ENCODE measurements at regions not wholly inside any gene's neighbourhood (a gene's known extent, or its start where the extent isn't known, plus 50 kb on each side); places are given as distances from the start of the nearest gene placed in this dataset.

GRCh38 chr12:19576506-19577280 lies 137.4 kb downstream of the AEBP2 start:
- H3K9me3 ChIP-seq (ENCODE audit: insufficient read depth, low read depth, low read length), result no peaks in the 10 kb centered on the region
- H2BK5ac ChIP-seq (ENCODE audit: low read depth, low read length, poor library complexity), result no peak overlapping the region
- no peak overlapping the region for H4K12ac ChIP-seq (ENCODE audit: low read depth, low read length)
- no peak overlapping the region for H2AK5ac ChIP-seq (ENCODE audit: low read length)
- H3K79me1 ChIP-seq (ENCODE audit: low read length), result peaks cover 6% of the 10 kb centered on the region
- no peak overlapping the region for H3K4me2 ChIP-seq (ENCODE audit: low read length)
- no peak overlapping the region for H2BK120ac ChIP-seq (ENCODE audit: insufficient read depth, low read length, poor library complexity)
- no peaks in the 10 kb centered on the region for H3K27me3 ChIP-seq (ENCODE audit: insufficient read depth, low read length)
- no peak overlapping the region for H2AFZ ChIP-seq (ENCODE audit: insufficient read depth, low read length, poor library complexity)
- H4K91ac ChIP-seq (ENCODE audit: low read depth, low read length), result no peak overlapping the region
- H4K8ac ChIP-seq (ENCODE audit: low read depth, low read length), result no peak overlapping the region
- no peaks in the 10 kb centered on the region for H3K79me2 ChIP-seq (ENCODE audit: control insufficient read depth, insufficient read depth, low read length, poor library complexity)
- H3K4me3 ChIP-seq (ENCODE audit: low read depth, low read length), result no peak overlapping the region
- no peak overlapping the region for H3K9ac ChIP-seq (ENCODE audit: low read length)
- no peak overlapping the region for H3K14ac ChIP-seq (ENCODE audit: low read length)
- no peak overlapping the region for H2BK12ac ChIP-seq (ENCODE audit: low read length)
- WGBS (ENCODE audit: extremely low coverage, insufficient coverage, insufficient read length), result no CpG with 5 or more reads among the region's 2 CpGs
- H3K18ac ChIP-seq (ENCODE audit: low read length), result no peak overlapping the region
- no peak overlapping the region for H3K27ac ChIP-seq (ENCODE audit: low read depth, low read length)
- peaks cover 0 to 2% of the 10 kb centered on the region in 2 experiments for H3K36me3 ChIP-seq (ENCODE audit: control insufficient read depth in 1 of 2, insufficient read depth in 2 of 2, low read length in 2 of 2)
- no peak overlapping the region for H3K23ac ChIP-seq (ENCODE audit: low read length)
- no peak overlapping the region for H3K4ac ChIP-seq (ENCODE audit: low read depth, low read length)
- DNase-seq, result no peak
- peaks cover 0 to 11% of the 10 kb centered on the region in 2 experiments for H3K4me1 ChIP-seq (ENCODE audit: control insufficient read depth in 1 of 2, insufficient read depth in 2 of 2, low read length in 2 of 2)

- Histone ChIP-seq H4K8ac (ENCODE audit: low read depth, low read length) (no peak overlapping the region), H3K4me2 (ENCODE audit: low read length) (no peak overlapping the region), H2AFZ (ENCODE audit: insufficient read depth, low read length, poor library complexity) (no peak overlapping the region), H3K79me2 (ENCODE audit: control insufficient read depth, insufficient read depth, low read length, poor library complexity) (no peaks in the 10 kb centered on the region), H2BK5ac (ENCODE audit: low read depth, low read length, poor library complexity) (no peak overlapping the region), H3K4me1 (ENCODE audit: control insufficient read depth in 1 of 2, insufficient read depth in 2 of 2, low read length in 2 of 2) (peaks cover 0 to 11% of the 10 kb centered on the region in 2 experiments), H3K23ac (ENCODE audit: low read length) (no peak overlapping the region), H3K9me3 (ENCODE audit: insufficient read depth, low read depth, low read length) (no peaks in the 10 kb centered on the region), H2BK120ac (ENCODE audit: insufficient read depth, low read length, poor library complexity) (no peak overlapping the region), H3K27me3 (ENCODE audit: insufficient read depth, low read length) (no peaks in the 10 kb centered on the region), H3K79me1 (ENCODE audit: low read length) (peaks cover 6% of the 10 kb centered on the region), H3K4me3 (ENCODE audit: low read depth, low read length) (no peak overlapping the region), H4K12ac (ENCODE audit: low read depth, low read length) (no peak overlapping the region), H3K27ac (ENCODE audit: low read depth, low read length) (no peak overlapping the region), H4K91ac (ENCODE audit: low read depth, low read length) (no peak overlapping the region), H3K36me3 (ENCODE audit: control insufficient read depth in 1 of 2, insufficient read depth in 2 of 2, low read length in 2 of 2) (peaks cover 0 to 2% of the 10 kb centered on the region in 2 experiments), H3K9ac (ENCODE audit: low read length) (no peak overlapping the region), H3K4ac (ENCODE audit: low read depth, low read length) (no peak overlapping the region), H2BK12ac (ENCODE audit: low read length) (no peak overlapping the region), H2AK5ac (ENCODE audit: low read length) (no peak overlapping the region), H3K14ac (ENCODE audit: low read length) (no peak overlapping the region), H3K18ac (ENCODE audit: low read length) (no peak overlapping the region)
- DNase-seq, result no peak
These were observed 137.9 kb downstream of the AEBP2 start for GRCh38 chr12:19577281-19577530.

GRCh38 chr12:19584732-19585131 lies 145.4 kb downstream of the AEBP2 start:
- no peak overlapping the region for H3K4me2 ChIP-seq (ENCODE audit: low read length)
- H3K79me1 ChIP-seq (ENCODE audit: low read length), result no peaks in the 10 kb centered on the region
- no peak overlapping the region for H2AK5ac ChIP-seq (ENCODE audit: low read length)
- H4K8ac ChIP-seq (ENCODE audit: low read depth, low read length), result no peak overlapping the region
- H3K14ac ChIP-seq (ENCODE audit: low read length), result no peak overlapping the region
- H3K4me3 ChIP-seq (ENCODE audit: low read depth, low read length), result no peak overlapping the region
- H4K91ac ChIP-seq (ENCODE audit: low read depth, low read length), result no peak overlapping the region
- peaks cover 0 to 2% of the 10 kb centered on the region in 2 experiments for H3K36me3 ChIP-seq (ENCODE audit: control insufficient read depth in 1 of 2, insufficient read depth in 2 of 2, low read length in 2 of 2)
- H3K27me3 ChIP-seq (ENCODE audit: insufficient read depth, low read length), result no peaks in the 10 kb centered on the region
- H3K23ac ChIP-seq (ENCODE audit: low read length), result no peak overlapping the region
- peaks cover 9% of the 10 kb centered on the region for H3K9me3 ChIP-seq (ENCODE audit: insufficient read depth, low read depth, low read length)
- no peak for DNase-seq
- H3K4ac ChIP-seq (ENCODE audit: low read depth, low read length), result no peak overlapping the region
- H3K18ac ChIP-seq (ENCODE audit: low read length), result no peak overlapping the region
- no peak overlapping the region for H4K12ac ChIP-seq (ENCODE audit: low read depth, low read length)
- H3K27ac ChIP-seq (ENCODE audit: low read depth, low read length), result no peak overlapping the region
- H2BK120ac ChIP-seq (ENCODE audit: insufficient read depth, low read length, poor library complexity), result no peak overlapping the region
- H3K9ac ChIP-seq (ENCODE audit: low read length), result no peak overlapping the region
- H3K4me1 ChIP-seq (ENCODE audit: control insufficient read depth in 1 of 2, insufficient read depth in 2 of 2, low read length in 2 of 2), result no peaks in the 10 kb centered on the region
- no peak overlapping the region for H2BK5ac ChIP-seq (ENCODE audit: low read depth, low read length, poor library complexity)
- no peaks in the 10 kb centered on the region for H3K79me2 ChIP-seq (ENCODE audit: control insufficient read depth, insufficient read depth, low read length, poor library complexity)
- H2BK12ac ChIP-seq (ENCODE audit: low read length), result no peak overlapping the region
- WGBS (ENCODE audit: extremely low coverage, insufficient coverage, insufficient read length), result no CpG with 5 or more reads among the region's 4 CpGs
- no peak overlapping the region for H2AFZ ChIP-seq (ENCODE audit: insufficient read depth, low read length, poor library complexity)

DNA sequence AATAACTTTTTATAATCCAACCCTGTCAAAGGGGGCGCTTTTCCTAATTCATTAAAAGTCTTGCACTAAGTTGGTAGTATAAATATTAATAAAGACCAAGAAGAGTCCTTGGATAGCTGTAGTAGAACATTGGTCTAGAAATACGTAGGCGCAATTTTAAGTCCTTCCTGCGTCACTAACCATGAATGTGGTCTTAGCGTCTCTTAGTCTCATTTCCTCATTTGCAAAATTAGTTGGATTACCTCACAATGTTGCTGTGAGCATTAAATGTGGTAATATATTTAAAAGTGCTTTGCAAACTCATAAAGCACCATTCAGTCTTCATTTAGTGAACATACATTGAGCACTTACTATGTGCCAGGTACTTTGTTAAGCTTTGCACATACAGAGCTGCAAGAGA lies 149.7 kb downstream of the AEBP2 start:
- H3K4me2 ChIP-seq (ENCODE audit: low read length), result no peak overlapping the region
- H3K79me2 ChIP-seq (ENCODE audit: control insufficient read depth, insufficient read depth, low read length, poor library complexity), result no peaks in the 10 kb centered on the region
- no peak overlapping the region for H3K14ac ChIP-seq (ENCODE audit: low read length)

More for the DNA sequence above, 149.7 kb downstream of the AEBP2 start:
- WGBS (ENCODE audit: extremely low coverage, insufficient coverage, insufficient read length), result no CpG with 5 or more reads among the region's 5 CpGs
- Histone ChIP-seq H2AFZ (ENCODE audit: insufficient read depth, low read length, poor library complexity) (no peak overlapping the region), H3K23ac (ENCODE audit: low read length) (no peak overlapping the region), H3K9ac (ENCODE audit: low read length) (no peak overlapping the region), H3K4ac (ENCODE audit: low read depth, low read length) (no peak overlapping the region), H3K18ac (ENCODE audit: low read length) (no peak overlapping the region), H3K4me3 (ENCODE audit: low read depth, low read length) (no peak overlapping the region), H2BK120ac (ENCODE audit: insufficient read depth, low read length, poor library complexity) (no peak overlapping the region), H3K9me3 (ENCODE audit: insufficient read depth, low read depth, low read length) (peaks cover 2% of the 10 kb centered on the region), H2BK5ac (ENCODE audit: low read depth, low read length, poor library complexity) (no peak overlapping the region), H2AK5ac (ENCODE audit: low read length) (no peak overlapping the region), H3K4me1 (ENCODE audit: control insufficient read depth in 1 of 2, insufficient read depth in 2 of 2, low read length in 2 of 2) (no peaks in the 10 kb centered on the region), H4K91ac (ENCODE audit: low read depth, low read length) (no peak overlapping the region), H3K36me3 (ENCODE audit: control insufficient read depth in 1 of 2, insufficient read depth in 2 of 2, low read length in 2 of 2) (no peaks in the 10 kb centered on the region), H3K27ac (ENCODE audit: low read depth, low read length) (no peak overlapping the region), H3K79me1 (ENCODE audit: low read length) (no peaks in the 10 kb centered on the region), H4K8ac (ENCODE audit: low read depth, low read length) (no peak overlapping the region), H2BK12ac (ENCODE audit: low read length) (no peak overlapping the region), H4K12ac (ENCODE audit: low read depth, low read length) (no peak overlapping the region), H3K27me3 (ENCODE audit: insufficient read depth, low read length) (no peaks in the 10 kb centered on the region)
- DNase-seq, result no peak
